ENCODE measurements at regions not wholly inside any gene's neighbourhood (a gene's known extent, or its start where the extent isn't known, plus 50 kb on each side); places are given as distances from the start of the nearest gene placed in this dataset.
"Not testable (repeated sequence)": the region's sequence is repeated elsewhere in the genome, so short reads cannot be mapped to it uniquely, and the experiment has no call there.

GRCh38 chr9:27818348-27818747 lies 245.1 kb upstream of the C9orf72 start:
- DNase-seq: no peak

- DNase-seq: no peak
These were observed 255.6 kb upstream of the C9orf72 start for GRCh38 chr9:27828908-27829307.

GRCh38 chr9:27829621-27830020 lies 256.3 kb upstream of the C9orf72 start:
- DNase-seq: no peak

GRCh38 chr9:27832108-27832507 lies 258.8 kb upstream of the C9orf72 start:
- not testable (repeated sequence) for DNase-seq

- no peak for DNase-seq
These were observed 262.0 kb upstream of the C9orf72 start for GRCh38 chr9:27835286-27835685.

GRCh38 chr9:27835746-27836145 lies 262.5 kb upstream of the C9orf72 start:
- no peak for DNase-seq

GRCh38 chr9:27836661-27837401 lies 263.6 kb upstream of the C9orf72 start:
- no peak for DNase-seq

- no peak for DNase-seq
These were observed 265.6 kb upstream of the C9orf72 start for GRCh38 chr9:27838876-27839275.

- DNase-seq: not testable (repeated sequence)
These were observed 266.5 kb upstream of the C9orf72 start for GRCh38 chr9:27839767-27840166.

- DNase-seq: no peak
These were observed 271.5 kb upstream of the C9orf72 start for GRCh38 chr9:27844797-27845196.

- DNase-seq: no peak
These were observed 274.1 kb upstream of the C9orf72 start for GRCh38 chr9:27847380-27847779.

GRCh38 chr9:27847818-27848217 lies 274.5 kb upstream of the C9orf72 start:
- no peak for DNase-seq

GRCh38 chr9:27848315-27848714 lies 275.0 kb upstream of the C9orf72 start:
- DNase-seq: no peak

GRCh38 chr9:27851858-27852257 lies 278.6 kb upstream of the C9orf72 start:
- no peak for DNase-seq

- DNase-seq: no peak
These were observed 280.2 kb upstream of the C9orf72 start for GRCh38 chr9:27853529-27853928.

GRCh38 chr9:27856054-27856453 lies 282.8 kb upstream of the C9orf72 start:
- DNase-seq: no peak

GRCh38 chr9:27856748-27857147 lies 283.5 kb upstream of the C9orf72 start:
- DNase-seq: no peak

GRCh38 chr9:27861887-27862286 lies 288.6 kb upstream of the C9orf72 start:
- no peak for DNase-seq

GRCh38 chr9:27864644-27865438 lies 291.6 kb upstream of the C9orf72 start:
- no peak for DNase-seq

- DNase-seq: no peak
These were observed 293.5 kb upstream of the C9orf72 start for GRCh38 chr9:27866741-27867140.

GRCh38 chr9:27870404-27870803 lies 297.1 kb upstream of the C9orf72 start:
- DNase-seq: no peak

- no peak for DNase-seq
These were observed 306.9 kb upstream of the C9orf72 start for GRCh38 chr9:27880156-27880555.

GRCh38 chr9:27880635-27881034 lies 307.4 kb upstream of the C9orf72 start:
- DNase-seq: no peak

GRCh38 chr9:27888661-27889295 lies 315.5 kb upstream of the C9orf72 start:
- DNase-seq: peak; percentile 59
